ENCODE measurements at regions not wholly inside any gene's neighbourhood (a gene's known extent, or its start where the extent isn't known, plus 50 kb on each side); places are given as distances from the start of the nearest gene placed in this dataset.

DNA sequence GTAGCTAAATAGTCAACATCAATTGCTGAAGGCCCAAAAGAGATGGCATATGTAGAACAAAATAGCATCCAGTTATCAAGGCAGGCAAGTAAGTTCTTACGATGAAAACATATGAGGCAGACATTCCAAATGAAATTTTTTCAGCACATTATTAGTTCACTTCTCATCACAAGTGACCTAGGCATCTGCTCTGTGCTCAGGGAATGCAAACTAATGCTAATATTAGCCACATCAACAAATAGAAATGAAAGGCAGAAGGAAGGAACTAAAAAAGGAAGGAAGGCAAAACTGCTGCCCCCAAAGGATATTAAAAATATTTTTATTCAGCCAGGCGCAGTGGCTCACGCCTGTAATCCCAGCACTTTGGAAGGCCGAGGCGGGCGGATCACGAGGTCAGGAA, 51.2 kb upstream of the ROCK1 start:
- DNase-seq = no peak

DNA sequence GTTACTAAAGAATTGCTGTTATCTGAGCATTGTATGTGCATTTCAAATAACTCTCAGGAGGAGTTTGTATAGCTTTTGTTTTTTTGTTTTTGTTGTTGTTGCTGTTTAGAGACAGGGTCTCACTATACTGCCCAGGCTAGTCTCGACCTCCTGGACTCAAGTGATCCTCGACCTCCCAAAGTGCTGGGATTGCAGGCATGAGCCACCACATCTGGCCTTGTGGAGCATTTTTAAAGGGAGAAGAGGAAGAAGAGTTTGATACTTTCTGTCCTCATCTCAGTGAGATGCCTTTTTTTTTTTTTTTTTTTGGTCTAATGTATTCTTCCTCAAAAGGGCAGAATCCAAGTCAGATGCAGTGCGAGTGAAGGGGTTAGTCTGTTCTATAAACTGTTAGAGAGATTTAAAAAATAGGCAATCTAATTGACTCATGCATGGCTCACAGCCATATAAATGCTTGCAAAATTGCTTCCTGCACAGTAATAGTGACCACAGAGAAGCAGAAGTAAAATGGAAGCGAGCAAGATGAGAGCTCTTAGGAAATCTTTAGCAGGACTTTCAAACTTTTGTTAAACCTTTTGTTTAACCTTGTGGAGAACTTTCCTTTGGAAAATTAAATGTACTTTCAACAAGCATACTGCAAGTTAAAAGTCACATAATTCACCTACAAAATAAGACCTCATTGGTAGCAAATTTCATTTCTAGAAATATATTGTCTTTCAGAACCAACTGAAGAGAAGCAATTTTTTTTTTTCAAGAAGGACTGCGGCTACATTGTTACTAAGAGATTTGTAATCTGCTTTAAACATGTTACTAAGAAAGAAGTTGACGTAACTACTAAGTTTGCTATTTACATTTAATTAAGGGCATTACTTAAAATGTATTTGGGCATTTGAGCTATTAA, 52.3 kb upstream of the ROCK1 start:
- peak; percentile 90 for DNase-seq

DNA sequence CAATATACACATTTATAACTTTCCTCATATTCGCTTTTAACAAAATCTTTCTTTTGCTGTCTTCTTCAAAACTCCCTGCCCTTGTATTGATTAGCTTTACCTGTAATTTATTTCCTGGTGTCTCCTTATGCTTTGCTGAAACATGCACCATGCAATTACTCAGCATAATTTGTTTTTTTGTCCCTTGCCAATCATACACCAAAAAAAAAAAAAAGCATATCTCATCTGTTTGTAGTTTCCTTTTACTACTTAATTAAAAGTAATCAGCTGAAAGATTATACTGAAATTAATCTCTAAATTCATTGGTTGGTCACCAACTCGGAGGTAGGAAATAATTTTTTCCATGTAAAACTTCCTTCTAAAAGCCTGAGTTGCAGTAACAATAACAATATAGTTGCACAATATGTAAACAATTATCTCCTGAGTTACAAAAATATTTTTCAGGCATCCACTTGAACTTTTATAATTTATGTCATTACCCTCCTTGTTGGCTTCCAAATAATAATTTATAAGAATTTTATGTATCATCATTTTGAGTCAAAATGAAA, 53.0 kb upstream of the ROCK1 start:
- no peak for DNase-seq

DNA sequence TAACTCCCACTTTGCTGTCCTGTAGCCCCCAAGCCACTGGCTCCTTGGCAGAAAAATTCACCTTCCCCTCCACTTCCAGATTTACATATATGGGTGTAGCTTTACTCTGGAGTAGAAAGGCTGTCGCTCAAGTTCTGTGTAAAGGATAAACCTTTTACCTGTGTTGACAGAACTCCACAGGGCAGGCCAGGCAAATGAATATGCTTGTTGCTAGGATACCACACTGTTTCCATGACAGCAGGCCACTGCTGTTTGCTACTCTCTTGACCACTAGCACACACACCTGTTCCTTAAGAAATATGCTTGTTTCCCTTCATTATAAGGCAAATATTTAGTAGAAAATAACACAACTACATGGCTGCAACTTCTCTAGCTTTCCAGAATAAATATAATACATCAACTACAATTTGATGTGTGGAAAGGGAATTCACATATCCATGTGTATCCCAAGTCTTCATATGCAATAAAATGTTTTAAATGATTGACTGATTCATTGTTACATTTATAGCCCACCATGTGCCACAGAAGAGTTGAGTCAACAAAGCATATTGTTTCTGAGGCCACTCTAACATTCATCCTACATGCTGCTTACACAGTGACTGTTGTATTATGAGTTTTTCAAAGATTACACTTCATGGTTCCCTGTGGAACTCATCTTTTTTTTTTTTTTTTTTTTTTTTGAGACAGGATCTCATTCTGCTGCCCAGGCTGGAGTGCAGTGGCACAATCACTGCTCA, 56.2 kb upstream of the ROCK1 start:
- no peak for DNase-seq

DNA sequence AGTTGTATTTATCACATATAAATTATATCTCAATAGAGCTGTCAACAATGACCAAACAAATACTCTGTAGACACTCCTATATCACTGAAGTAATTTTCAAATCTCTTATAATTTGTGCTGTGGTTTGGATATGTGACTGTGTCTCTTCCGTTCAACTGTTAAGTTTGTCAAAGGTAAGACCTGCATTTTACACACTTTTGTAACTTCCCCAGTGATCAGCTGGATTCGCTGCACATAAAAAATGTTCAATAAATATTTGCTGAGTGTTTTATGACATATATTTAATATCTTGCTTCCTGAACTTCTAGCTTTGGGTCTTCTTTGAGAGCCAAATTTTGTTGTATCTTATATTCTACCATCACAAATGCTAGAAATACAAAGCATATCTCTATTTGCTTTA, 57.3 kb upstream of the ROCK1 start:
- DNase-seq = no peak

DNA sequence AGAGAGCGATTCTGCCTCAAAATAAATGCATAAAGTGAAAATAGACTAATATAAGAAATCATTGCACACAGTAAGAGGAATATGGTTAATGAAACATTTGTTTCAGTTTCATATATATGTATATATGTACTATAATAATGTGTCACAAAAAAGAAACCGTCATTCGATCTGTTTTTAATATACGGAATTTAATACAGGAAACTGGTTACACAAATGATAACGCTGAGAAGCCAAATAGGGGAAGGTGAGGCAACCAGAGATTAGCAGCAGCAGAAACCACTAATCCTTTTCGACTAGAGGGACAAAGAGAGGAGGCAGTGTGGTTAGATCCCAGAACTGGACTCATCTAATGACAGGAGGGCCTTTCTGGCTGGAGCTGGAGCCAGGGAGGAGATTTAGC, 64.2 kb upstream of the GREB1L start:
- DNase-seq = no peak

DNA sequence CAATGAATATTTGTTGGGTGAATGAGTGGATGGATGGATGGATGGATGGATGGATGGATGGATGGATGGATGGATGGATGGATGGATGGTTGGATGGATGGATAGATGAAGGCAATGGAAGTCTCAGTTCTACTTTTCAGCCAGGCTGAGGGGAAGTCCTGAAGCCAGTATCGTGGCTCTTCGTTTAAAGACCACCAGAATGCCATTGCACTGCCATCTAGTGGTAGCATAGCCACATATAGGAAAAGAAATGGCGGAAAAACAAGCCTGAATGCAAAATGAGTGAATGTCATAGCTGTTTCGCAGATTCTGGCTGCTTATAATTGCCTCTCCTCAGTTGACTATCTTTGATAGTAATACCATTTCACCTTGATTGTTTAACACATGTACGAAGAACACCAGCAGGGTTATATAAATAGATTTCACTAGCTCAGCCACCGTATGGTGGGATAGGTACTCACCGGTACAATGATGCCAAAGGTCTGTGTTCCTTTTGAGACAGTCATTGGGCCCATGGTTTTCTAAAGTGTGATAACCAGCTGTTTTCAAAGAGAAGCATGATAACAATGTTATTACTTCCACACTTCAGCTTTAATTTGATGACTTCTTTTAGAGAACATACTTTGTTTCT, 62.3 kb upstream of the GREB1L start:
- DNase-seq = peak; percentile 64

DNA sequence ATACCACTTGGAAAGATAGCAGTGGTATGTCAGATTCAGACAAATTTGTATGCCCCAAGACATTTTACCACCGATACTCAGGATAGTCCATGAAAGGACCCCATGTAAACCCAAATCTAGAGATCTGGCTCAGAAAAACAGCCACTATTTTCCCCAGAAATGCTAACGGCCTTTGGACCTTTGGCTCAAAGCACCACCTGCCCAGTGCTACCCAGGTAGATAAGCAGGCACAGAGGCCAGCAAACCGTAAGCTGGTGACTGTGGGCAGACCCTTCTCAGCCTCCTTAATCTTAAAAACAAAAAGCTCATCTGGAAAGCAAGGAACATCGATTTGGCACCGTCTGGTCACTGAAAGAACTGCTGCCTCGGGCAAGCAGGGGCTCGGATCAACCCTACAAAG, 61.4 kb upstream of the GREB1L start:
- DNase-seq = no peak

DNA sequence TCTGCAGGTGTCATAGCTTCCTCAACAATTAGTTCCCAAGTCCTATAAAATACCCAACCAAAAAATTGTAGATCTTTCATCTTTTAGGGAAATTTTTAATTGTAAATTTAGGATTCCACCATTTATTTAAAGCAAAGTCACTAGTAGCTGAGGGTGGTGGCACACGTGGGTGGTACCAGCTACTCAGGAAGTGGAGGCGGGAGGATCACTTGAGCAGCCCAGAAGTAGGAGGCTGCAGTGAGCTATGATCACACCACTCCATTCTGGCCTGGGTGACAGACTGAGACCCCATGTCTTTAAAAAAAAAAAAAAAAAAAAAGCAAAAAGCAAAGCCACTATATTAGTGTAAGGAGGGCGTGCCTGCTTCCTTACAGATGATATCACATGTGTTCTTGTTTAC, 60.3 kb upstream of the GREB1L start:
- no peak for DNase-seq

DNA sequence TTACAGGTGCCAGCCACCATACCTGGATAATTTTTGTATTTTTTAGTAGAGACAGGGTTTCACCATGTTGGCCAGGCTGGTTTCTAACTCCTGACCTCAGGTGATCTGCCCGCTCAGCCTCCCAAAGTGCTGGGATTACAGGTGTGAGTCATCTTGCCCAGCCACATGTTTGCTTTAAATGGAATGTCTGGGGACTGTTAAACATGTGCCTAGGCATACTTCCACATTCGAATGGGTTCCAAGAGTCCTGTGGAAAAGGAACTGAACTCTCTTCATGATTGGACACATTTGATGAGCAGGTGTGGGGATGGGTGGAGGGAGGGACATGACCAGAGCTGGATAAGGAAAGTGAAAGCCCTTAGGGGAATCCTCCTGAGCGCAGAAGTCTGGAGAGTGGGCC, 58.4 kb upstream of the GREB1L start:
- DNase-seq = peak; percentile 3

DNA sequence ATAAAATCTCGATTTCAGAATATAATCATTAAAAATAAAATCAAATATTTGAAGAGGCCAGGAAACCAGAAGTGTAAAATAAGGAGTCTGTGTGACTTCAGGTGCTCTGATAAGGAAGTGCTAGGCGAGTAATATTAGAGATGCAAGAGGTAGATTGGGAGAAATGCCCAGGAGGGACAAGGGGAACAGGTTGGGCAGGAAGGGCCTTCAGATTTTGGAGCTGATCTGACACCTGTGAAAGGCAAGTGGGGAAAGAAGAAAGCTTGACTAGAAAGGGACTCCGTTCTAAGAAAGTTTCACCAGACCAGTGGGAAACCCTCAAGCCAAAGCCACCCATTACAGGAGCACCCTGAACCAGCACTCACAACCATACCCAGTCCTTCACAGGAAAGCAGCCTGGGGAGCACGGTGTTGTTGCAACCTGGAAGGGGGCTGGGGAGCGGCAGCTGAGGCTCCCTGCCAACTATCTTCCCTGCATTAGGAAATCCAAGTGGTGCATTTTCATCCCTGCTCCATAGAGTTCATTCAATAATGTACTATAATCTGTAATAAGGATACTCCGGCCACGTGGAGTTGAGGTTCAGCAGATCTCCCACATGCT, 57.5 kb upstream of the GREB1L start:
- DNase-seq = no peak

DNA sequence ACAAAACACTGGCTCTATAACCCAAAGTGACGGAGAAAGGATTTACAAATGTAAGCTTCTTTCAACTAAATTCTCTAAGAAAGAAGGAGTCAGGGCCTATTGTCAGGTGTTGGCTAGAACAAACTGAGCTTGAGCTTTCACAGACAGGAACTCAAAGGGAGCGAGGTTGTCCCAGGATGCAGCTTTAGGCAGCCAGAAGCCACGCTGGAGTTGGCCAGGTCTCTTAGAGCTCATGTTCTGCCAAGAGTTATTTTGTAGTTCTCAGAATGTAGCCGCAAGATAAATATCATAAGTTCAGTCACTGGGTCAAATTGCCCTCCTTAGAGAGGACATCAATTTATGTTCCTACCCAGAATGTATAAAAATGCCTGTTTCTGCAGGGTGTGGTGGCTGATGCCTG, 54.1 kb upstream of the GREB1L start:
- no peak for DNase-seq

DNA sequence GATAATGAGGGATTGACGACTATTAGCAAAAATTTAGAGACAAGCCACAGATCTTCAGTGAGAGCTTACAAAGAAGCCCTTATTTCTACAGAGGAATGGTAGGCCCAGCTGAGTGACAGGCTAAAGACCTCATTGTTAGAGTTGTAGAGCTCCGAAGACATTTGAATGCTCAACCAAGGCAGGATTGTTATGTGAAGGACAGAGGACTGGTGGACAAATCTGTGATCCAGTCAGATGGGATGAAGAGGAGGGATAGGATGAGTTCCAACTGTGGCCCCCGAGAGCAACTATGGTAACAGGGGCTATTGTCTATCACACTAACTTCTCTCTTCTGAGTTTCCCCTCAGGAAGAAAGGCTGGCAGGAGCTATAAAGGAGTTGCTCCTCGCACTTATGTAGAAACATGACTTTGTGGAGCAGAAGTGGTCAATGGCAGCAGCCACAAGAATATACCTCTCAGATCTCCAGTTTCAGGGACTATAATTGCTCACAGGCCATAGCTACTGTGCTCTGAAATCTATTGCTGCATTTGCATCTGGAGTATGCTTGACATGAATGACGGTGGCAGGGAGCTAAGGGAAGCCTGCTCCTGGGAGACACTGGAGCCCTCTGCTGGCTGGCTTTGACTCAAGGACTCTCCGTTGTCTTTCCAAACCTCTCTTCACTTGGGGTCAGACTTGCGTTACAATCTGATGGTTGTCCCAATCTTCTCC, 50.3 kb upstream of the GREB1L start:
- DNase-seq = peak; percentile 57
